ENCODE measurements at regions not wholly inside any gene's neighbourhood (a gene's known extent, or its start where the extent isn't known, plus 50 kb on each side); places are given as distances from the start of the nearest gene placed in this dataset.

DNA sequence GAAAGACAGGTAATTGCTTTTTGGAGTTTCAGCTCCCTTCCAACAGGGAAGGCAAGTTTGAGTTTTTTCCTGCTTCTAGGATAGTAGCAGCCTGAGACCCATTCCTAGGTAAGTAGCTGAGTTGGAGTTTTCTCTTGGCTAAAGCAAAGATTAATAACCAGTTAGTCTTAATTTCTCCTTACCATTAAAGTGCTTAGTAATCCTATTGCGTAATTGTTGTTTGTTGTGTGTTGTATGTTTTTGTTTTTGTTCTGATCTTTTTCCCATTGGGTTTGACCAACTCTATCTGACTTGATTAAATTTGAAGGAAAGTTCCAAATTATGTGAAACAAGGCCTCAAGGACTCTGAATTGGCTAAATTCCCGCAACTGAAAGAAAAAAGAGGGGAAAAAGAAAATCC lies 83.5 kb downstream of the TBX22 start:
- H3K4me3 ChIP-seq (ENCODE audit: control insufficient read depth, low read depth, low read length), result no peak overlapping the region
- TF ChIP-seq CTCF (conservative IDR thresholded peaks at IDR 0.05; ENCODE audit: control insufficient read depth, insufficient read depth, low read depth, low read length), result no peak
- DNase-seq (ENCODE audit: low read depth), result no peak

GRCh38 chrX:80120335-80120734 lies 105.8 kb downstream of the TBX22 start:
- no peak for TF ChIP-seq CTCF (conservative IDR thresholded peaks at IDR 0.05; ENCODE audit: control insufficient read depth, insufficient read depth, low read depth, low read length)
- H3K4me3 ChIP-seq (ENCODE audit: control insufficient read depth, low read depth, low read length), result no peak overlapping the region
- no peak for DNase-seq (ENCODE audit: low read depth)

- no peak overlapping the region for H3K4me3 ChIP-seq (ENCODE audit: control insufficient read depth, low read depth, low read length)
- no peak for TF ChIP-seq CTCF (conservative IDR thresholded peaks at IDR 0.05; ENCODE audit: control insufficient read depth, insufficient read depth, low read depth, low read length)
- no peak for DNase-seq (ENCODE audit: low read depth)
These were observed 124.4 kb downstream of the TBX22 start for GRCh38 chrX:80138938-80139337.

GRCh38 chrX:80139564-80139963 lies 125.0 kb downstream of the TBX22 start:
- TF ChIP-seq CTCF (conservative IDR thresholded peaks at IDR 0.05; ENCODE audit: control insufficient read depth, insufficient read depth, low read depth, low read length), result no peak
- no peak for DNase-seq (ENCODE audit: low read depth)
- H3K4me3 ChIP-seq (ENCODE audit: control insufficient read depth, low read depth, low read length), result no peak overlapping the region

GRCh38 chrX:80170581-80170980 lies 156.0 kb downstream of the TBX22 start:
- TF ChIP-seq CTCF (conservative IDR thresholded peaks at IDR 0.05; ENCODE audit: control insufficient read depth, insufficient read depth, low read depth, low read length), result no peak
- no peak overlapping the region for H3K4me3 ChIP-seq (ENCODE audit: control insufficient read depth, low read depth, low read length)
- DNase-seq (ENCODE audit: low read depth), result no peak

- DNase-seq (ENCODE audit: low read depth), result no peak
- TF ChIP-seq CTCF (conservative IDR thresholded peaks at IDR 0.05; ENCODE audit: control insufficient read depth, insufficient read depth, low read depth, low read length), result no peak
- H3K4me3 ChIP-seq (ENCODE audit: control insufficient read depth, low read depth, low read length), result no peak overlapping the region
These were observed 158.7 kb downstream of the TBX22 start for GRCh38 chrX:80173261-80173660.

DNA sequence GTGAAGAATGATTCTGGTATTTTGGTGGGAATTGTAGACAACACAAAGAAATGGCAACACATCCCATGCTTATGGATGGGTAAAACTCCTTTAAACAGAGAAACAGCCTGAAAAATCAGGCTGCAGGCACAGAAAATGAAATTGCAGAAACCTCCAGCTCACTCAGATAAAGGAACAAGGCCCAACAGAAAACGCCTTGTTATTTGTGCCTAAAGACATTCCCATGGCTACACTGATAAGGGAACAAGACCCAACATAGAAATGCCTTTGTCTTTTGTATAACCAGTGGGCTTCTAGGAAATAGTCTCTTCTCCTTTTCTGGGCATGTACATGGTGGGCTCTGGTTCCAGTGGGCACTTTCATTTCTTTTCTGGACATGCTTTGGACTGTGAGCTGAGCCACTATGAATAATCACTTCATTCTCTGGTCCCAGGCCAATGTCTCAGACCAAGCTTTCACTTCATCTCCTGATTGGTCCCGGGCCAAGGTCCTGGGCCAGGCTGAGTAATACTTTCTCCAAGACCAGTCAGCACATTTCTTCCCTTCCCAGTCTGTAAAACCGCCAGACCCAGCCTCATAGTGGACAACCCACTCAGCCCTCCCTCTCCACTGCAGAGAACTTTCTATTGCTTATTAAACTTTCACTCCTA lies 160.5 kb downstream of the TBX22 start:
- TF ChIP-seq CTCF (conservative IDR thresholded peaks at IDR 0.05; ENCODE audit: control insufficient read depth, insufficient read depth, low read depth, low read length), result no peak
- peak; percentile 15 for DNase-seq (ENCODE audit: low read depth)
- no peak overlapping the region for H3K4me3 ChIP-seq (ENCODE audit: control insufficient read depth, low read depth, low read length)

Data from fibroblast of mammary gland (primary cell).